GM12874 (cell line): ENCODE measurements at regions not wholly inside any gene's neighbourhood (a gene's known extent, or its start where the extent isn't known, plus 50 kb on each side); places are given as distances from the start of the nearest gene placed in this dataset.

ENCODE experiments used
- CTCF ChIP-seq: IDR thresholded peaks from 2 replicates; pipeline ENCODE4 v1.5.1; 2011; ENCODE audit warnings: low read depth, mild to moderate bottlenecking, control low read depth, low read length, moderate library complexity; ENCODE audit not compliant: insufficient read depth

- no peak for TF ChIP-seq CTCF
Measured at GRCh38 chr7:106551936-106552335, 109.0 kb downstream of the CCDC71L start.

DNA sequence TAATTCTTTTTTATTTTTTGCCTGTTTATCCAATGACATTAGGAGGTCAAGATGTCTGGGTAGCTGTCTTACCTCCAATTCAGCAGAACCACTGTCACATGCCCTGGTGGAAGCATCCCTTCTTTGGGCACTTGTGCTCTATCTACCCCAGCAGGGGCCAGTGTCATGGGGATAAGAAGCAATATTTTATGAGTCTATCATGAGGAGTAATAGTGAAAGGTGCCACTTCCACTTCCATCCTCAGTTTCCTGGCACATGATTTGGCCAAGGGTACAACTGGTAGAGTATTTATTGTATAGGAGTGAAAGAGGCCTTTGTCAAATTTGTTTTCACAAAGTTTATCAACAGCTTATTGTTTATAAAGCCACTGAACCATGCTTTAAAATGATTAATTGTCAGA is 112.5 kb downstream of the CCDC71L start:
- TF ChIP-seq CTCF = no peak

DNA sequence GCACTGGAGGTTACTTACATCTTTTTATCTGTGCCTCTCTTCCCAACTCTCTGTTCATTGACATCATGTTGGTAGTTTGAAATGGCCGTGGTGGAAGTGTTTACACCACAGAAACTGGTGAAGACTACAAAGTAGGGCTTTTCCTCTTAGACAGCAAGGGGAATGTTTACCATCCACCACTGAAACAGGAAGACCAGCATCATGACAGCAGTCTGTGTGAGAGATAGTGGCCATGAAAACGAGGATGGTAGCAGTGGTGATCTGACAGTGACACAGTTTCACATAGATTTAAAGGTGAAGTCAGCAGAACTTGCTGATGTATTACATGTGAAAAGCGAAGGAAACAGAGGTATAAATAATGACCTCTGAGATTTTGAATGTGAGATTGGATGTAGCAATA is 115.7 kb downstream of the CCDC71L start:
- no peak for TF ChIP-seq CTCF

- TF ChIP-seq CTCF = no peak
Measured at GRCh38 chr7:106543221-106543757, 117.7 kb downstream of the CCDC71L start.

DNA sequence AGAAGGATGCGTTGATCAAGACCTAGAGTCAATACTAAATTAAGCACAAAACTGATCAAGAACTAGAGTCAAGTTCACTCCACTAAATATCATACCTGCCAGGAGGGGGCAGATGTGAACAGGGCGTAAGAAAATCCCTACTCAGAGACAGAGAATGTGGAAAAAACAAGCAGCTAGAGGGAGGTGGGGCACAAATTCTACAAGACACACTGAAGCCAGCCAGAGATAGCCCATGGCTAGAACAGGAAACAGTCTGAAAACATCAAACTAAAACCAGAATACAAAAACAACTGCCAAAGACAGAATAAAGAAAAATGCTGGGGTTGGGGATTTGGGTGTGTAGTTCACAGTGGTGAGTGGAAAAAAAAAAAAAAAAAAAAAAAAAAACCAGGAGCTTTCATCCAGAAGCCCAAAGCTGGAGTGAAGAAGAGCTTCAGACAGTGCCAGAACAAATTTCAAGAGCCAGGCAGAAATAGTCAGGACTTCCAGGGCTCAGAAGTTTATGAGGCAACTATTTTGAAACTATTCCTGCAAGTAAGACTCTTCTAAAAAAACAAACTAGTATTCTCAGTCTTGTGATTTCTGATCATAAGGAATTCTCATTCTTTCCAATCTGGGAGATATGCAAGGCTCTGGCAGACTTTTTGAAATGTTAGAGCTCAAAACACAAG is 118.3 kb downstream of the CCDC71L start:
- TF ChIP-seq CTCF = peak; percentile 68

GRCh38 chr7:106538638-106539037 is 122.3 kb downstream of the CCDC71L start:
- no peak for TF ChIP-seq CTCF

DNA sequence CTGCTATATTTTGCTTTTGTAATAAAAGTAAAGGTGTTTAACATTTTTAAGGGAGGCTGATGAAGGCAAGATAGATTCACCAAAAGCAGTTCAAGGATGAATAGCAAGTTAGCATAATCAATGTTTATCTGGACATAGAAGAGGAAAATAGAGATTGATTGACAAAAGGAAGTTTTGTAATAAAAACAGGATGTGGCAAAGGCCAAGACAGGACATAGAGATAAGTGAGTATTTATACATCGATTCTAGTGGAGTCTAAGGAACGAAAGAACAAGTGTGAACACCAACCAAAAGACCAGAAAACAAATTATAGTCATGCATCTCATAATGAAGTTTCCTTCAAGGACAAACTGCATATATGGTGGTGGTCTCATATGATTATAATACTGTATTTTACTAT is 123.8 kb downstream of the CCDC71L start:
- no peak for TF ChIP-seq CTCF
